Naive thymus-derived CD8-positive, alpha-beta T cell (primary cell): ENCODE measurements at regions not wholly inside any gene's neighbourhood (a gene's known extent, or its start where the extent isn't known, plus 50 kb on each side); places are given as distances from the start of the nearest gene placed in this dataset.
A peak's percentile ranks its signal among the peaks of the same experiment; 100 is the strongest.
"Not testable (repeated sequence)": the region's sequence is repeated elsewhere in the genome, so short reads cannot be mapped to it uniquely, and the experiment has no call there.

Experiments used
- ATAC-seq, 2 donors: fragments of 150-1000 bp; cut with Tn5 transposase in 1 of 2; sonication (Bioruptor Pico), chemical (Tn5 transposase) in 1 of 2; 1 replicate in 1 of 2; 2 replicates in 1 of 2; pipeline ENCODE4 v1.10.0; 2021; ENCODE audit warnings: mild to moderate bottlenecking in 2 of 2, moderate library complexity in 2 of 2
- POLR2A ChIA-PET: fragments of 350-600 bp; sonication (Branson Sonifier 250); formaldehyde crosslinking; loops from one replicate; lab custom pipeline; 2021; ENCODE audit warnings: antibody characterized with exemption; lab: Charles Lee
- DNase-seq, 10 donors: peaks; one replicate each; pipeline versions ENCODE4 v3.0.0 to v3.0.0-alpha.2; 2020 to 2022
- H3K27ac Mint-ChIP-seq, 10 donors: one replicate each; pipeline ENCODE4 v1.8.0; 2020 to 2022; ENCODE audit warnings: mild to moderate bottlenecking in 10 of 10, mixed read lengths in 10 of 10, moderate library complexity in 4 of 10, inconsistent platforms in 1 of 10
- H3K27me3 Mint-ChIP-seq, 5 donors: one replicate each; pipeline ENCODE4 v1.8.0; 2021 to 2022; ENCODE audit warnings: mixed read lengths in 5 of 5
- H3K36me3 Mint-ChIP-seq, 3 donors: one replicate each; pipeline ENCODE4 v1.8.0; 2020 to 2022; ENCODE audit warnings: mixed read lengths in 3 of 3, mild to moderate bottlenecking in 2 of 3, inconsistent platforms in 1 of 3
- H3K4me1 Mint-ChIP-seq, 4 donors: one replicate each; pipeline ENCODE4 v1.8.0; 2021 to 2022; ENCODE audit warnings: mixed read lengths in 4 of 4
- H3K4me3 Mint-ChIP-seq, 10 donors: one replicate each; pipeline ENCODE4 v1.8.0; 2020 to 2022; ENCODE audit warnings: mild to moderate bottlenecking in 10 of 10, mixed read lengths in 10 of 10, moderate library complexity in 6 of 10, inconsistent platforms in 1 of 10
- H3K9me3 Mint-ChIP-seq, 9 donors: one replicate each; pipeline ENCODE4 v1.8.0; 2020 to 2022; ENCODE audit warnings: mixed read lengths in 9 of 9, mild to moderate bottlenecking in 3 of 9, inconsistent platforms in 1 of 9, moderate library complexity in 1 of 9

DNA sequence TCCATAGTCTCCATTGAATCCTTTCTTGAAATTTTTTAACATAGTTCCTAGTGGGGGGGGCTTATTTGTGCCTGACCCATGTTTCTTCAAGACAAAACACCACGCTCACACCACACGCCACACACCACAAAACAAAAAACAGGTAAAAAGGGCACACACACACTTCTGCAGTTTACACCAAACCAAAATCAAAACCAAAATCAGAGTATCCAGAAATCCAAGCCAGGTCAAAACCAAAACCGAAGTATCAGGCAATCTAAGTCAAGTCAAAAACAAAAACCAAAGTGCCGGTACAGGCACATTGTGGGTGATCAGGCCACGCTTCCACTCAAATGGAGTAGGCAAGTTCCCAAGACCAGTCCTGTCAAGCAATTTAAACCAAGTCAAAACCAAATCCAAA is 158.6 kb downstream of the PPIAL4G start:
- ATAC-seq, DNase-seq, H3K4me3 Mint-ChIP-seq, H3K36me3 Mint-ChIP-seq, POLR2A ChIA-PET: not testable (repeated sequence)
- Mint-ChIP-seq H3K4me1 (peaks cover 6 to 17% (median 10%) of the 10 kb centered on the region in 4 donors), H3K27ac (peak overlapping the region in 1 of 10 donors; percentile 53), H3K9me3 (peaks cover 0 to 12% (median 6%) of the 10 kb centered on the region in 9 donors), H3K27me3 (peaks cover 3 to 12% (median 9%) of the 10 kb centered on the region in 5 donors)

DNA sequence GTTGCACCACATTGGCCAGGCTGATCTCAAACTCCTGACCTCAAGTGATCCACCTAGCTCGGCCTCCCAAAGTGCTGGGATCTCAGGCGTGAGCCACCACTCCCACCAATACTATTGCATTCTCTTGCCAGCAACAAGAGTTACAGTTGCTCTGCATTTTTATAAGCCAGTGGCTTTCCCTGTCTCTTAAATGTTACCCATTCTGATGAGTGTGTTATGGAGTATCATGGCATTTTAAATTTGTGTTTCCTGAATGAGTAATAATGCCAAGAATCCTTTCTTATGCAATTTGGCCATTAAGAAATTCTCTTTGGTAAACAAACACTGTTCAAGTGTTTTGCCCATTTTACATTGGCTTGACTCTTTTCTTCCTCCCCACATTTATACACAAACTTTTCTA is 163.0 kb downstream of the PPIAL4G start:
- H3K36me3 Mint-ChIP-seq, H3K9me3 Mint-ChIP-seq, POLR2A ChIA-PET, ATAC-seq, H3K4me3 Mint-ChIP-seq, H3K27me3 Mint-ChIP-seq, DNase-seq: not testable (repeated sequence)
- Mint-ChIP-seq H3K4me1 (peaks cover 10 to 42% (median 28%) of the 10 kb centered on the region in 4 donors), H3K27ac (peak overlapping the region in 1 of 10 donors; percentile 56)

DNA sequence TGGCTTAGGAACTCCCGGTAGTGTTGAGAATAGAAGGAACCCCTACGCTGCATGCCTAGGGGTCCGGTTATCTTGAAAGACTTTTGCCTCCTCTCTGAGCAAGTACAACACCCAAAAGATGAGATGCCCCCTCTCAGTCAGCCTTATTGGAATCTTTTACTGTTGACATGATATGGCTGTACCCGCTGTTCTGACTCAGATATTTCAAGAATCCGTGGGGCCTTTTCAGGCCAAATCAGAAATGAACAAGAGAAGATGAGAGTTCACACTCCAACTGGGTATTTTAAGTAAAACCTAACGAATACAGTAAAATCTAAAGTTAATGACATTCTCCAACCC is 164.2 kb downstream of the PPIAL4G start:
- peaks cover 0 to 6% (median 1%) of the 10 kb centered on the region in 5 donors for H3K27me3 Mint-ChIP-seq
- no peaks in the 10 kb centered on the region for H3K36me3 Mint-ChIP-seq
- POLR2A ChIA-PET: interaction anchor here (0.9 to 1.5 kb wide), 3 partner anchors 9 to 36 kb away, joined by 3 to 12 read pairs (median 3); no protein-coding TSS in a partner anchor
- DNase-seq (no peak), ATAC-seq (peak in 1 of 2 donors; percentile 5)
- peak overlapping the region in 8 of 10 donors; percentile 52 to 92 (median 80) for H3K27ac Mint-ChIP-seq
- H3K4me3 Mint-ChIP-seq: peak overlapping the region; percentile 87 to 98 (median 94)
- H3K9me3 Mint-ChIP-seq: peaks cover 0 to 5% (median 0%) of the 10 kb centered on the region in 9 donors
- peaks cover 10 to 45% (median 28%) of the 10 kb centered on the region in 4 donors for H3K4me1 Mint-ChIP-seq

DNA sequence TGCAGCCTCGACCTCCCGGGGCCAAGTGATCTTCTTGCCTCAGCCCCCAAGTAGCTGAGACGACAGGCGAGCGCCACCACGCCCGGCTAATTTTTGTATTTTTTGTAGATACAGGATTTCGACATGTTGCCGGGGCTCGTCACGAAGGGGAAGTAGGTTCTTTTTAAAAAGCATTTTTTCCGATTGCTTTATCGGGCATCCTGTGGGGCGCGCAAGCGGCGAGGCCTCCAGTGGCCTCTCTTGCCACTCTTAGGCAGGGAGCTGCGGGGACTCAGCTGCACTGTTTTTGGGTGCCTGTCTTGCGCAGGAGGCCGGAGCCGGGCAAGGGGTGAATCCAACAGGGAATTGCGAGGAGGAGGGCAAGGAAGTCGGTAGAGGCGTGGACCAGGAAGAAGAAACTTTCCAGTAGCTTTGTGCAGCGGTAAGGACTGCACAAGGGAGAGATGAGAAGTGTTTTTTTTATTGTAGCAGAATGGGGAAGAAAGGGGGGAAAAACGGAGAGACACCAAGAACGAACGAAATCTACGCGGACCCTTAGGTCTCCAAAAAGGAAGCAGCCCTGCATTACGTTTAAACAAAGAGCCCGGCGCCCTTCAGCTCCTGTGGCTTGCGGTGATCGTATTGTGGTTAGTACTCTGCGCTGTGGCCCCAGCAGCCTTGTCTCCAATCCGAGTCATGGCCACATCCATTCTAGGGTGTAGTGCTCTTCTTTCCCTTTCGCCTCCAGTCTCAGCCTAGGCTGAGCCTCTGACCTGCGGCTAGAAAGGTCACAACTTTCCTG is 164.8 kb downstream of the PPIAL4G start:
- Mint-ChIP-seq H3K36me3 (no peaks in the 10 kb centered on the region), H3K27ac (peak overlapping the region; percentile 27 to 92 (median 74)), H3K27me3 (peaks cover 0 to 6% (median 3%) of the 10 kb centered on the region in 5 donors), H3K9me3 (peaks cover 0 to 5% (median 0%) of the 10 kb centered on the region in 9 donors), H3K4me1 (peaks cover 10 to 45% (median 28%) of the 10 kb centered on the region in 4 donors), H3K4me3 (peak overlapping the region; percentile 87 to 98 (median 94))
- ATAC-seq (peak; percentile 91 to 93), DNase-seq (peak in 9 of 10 donors; percentile 31 to 78 (median 56))
- POLR2A ChIA-PET: interaction anchor here (0.9 to 1.5 kb wide), 5 partner anchors 9 to 42 kb away, joined by 3 to 12 read pairs (median 3); no protein-coding TSS in a partner anchor

DNA sequence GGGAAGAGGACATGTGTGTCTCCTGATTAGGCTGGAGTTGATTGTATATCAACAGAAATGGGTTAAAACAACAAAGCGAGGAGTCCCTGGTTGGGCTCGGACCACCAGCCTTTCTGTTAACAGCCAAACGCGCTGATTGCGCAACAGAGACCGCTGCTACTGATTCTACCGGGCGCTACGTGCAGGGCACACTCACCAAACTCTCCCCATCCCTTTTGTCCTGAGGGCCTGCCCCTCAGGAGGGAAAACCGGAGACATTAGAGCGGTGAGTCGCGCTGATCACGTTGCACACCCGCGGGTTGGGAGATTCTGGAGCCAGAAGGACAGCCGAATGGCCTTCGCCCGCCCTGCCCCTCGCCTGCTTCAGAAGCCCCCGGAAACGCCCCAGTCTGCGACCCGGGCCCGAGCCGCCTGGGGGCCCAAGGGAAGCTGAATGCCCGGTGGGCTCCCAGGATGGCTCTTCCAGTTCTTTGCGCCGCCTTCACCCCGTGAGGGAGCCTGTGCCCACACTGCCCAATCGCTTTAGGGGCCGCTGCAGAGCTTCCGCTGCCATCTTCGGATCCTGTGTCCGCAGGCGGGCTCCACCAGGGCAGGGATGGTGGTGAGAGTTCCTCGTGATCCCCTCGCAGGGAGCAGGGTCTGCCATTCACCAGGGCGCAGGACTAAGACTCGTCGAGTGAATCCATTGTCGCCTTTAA is 165.4 kb upstream of the NBPF11 start:
- Mint-ChIP-seq H3K4me1 (peaks cover 10 to 45% (median 28%) of the 10 kb centered on the region in 4 donors), H3K9me3 (peaks cover 0 to 5% (median 0%) of the 10 kb centered on the region in 9 donors), H3K27me3 (peaks cover 3 to 10% (median 4%) of the 10 kb centered on the region in 5 donors), H3K4me3 (peak overlapping the region; percentile 87 to 98 (median 94)), H3K36me3 (peaks cover 0 to under 1% (median 0%) of the 10 kb centered on the region in 3 donors), H3K27ac (peak overlapping the region in 5 of 10 donors; percentile 52 to 84 (median 72))
- DNase-seq: no peak
- POLR2A ChIA-PET: interaction anchor here (1.1 to 1.5 kb wide), 4 partner anchors 8 to 41 kb away, joined by 3 to 12 read pairs (median 3); no protein-coding TSS in a partner anchor
- ATAC-seq: peak in 1 of 2 donors; percentile 3

GRCh38 chr1:148315071-148315811 is 163.2 kb upstream of the NBPF11 start:
- ATAC-seq: no peak
- peaks cover 0 to 16% (median 10%) of the 10 kb centered on the region in 9 donors for H3K9me3 Mint-ChIP-seq
- H3K27ac Mint-ChIP-seq: no peak overlapping the region
- no peak for DNase-seq
- peaks cover 8 to 30% (median 9%) of the 10 kb centered on the region in 5 donors for H3K27me3 Mint-ChIP-seq
- H3K4me1 Mint-ChIP-seq: peaks cover 12 to 47% (median 36%) of the 10 kb centered on the region in 4 donors
- POLR2A ChIA-PET: no interaction called here
- no peak overlapping the region for H3K4me3 Mint-ChIP-seq
- peaks cover 0 to 15% (median 3%) of the 10 kb centered on the region in 3 donors for H3K36me3 Mint-ChIP-seq

DNA sequence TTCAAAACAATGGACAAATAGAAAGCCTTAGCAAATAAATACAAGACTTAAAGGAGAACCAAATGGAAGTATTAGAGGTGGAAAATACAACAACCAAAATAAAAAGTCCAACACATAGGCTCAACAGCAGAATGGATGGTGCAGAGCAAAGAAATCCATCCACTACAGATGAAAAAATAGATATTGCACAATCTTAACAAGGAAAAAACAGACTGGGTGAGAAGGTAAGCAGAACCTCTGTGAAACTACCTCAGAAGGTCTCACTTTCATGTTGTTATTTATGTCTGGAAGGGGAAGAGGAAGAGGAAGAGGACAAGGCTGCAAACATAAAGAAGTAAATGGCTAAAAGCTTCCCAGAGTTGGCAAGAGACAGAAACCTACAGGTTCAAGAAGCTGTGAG is 158.7 kb upstream of the NBPF11 start:
- POLR2A ChIA-PET: no interaction called here
- Mint-ChIP-seq H3K4me3 (peak overlapping the region in 1 of 10 donors; percentile 5), H3K27ac (peak overlapping the region in 2 of 10 donors; percentile 0 to 54), H3K9me3 (peaks cover 0 to 16% (median 10%) of the 10 kb centered on the region in 9 donors), H3K4me1 (peaks cover 9 to 26% (median 17%) of the 10 kb centered on the region in 4 donors), H3K27me3 (peaks cover 20 to 57% (median 43%) of the 10 kb centered on the region in 5 donors), H3K36me3 (peaks cover 0 to 15% (median 3%) of the 10 kb centered on the region in 3 donors)
- ATAC-seq (no peak), DNase-seq (no peak)

- Mint-ChIP-seq H3K27me3 (peaks cover 20 to 65% (median 48%) of the 10 kb centered on the region in 5 donors), H3K36me3 (peaks cover 0 to 15% (median 3%) of the 10 kb centered on the region in 3 donors), H3K4me1 (peaks cover 9 to 19% (median 15%) of the 10 kb centered on the region in 4 donors), H3K9me3 (peaks cover 0 to 16% (median 10%) of the 10 kb centered on the region in 9 donors), H3K4me3 (no peak overlapping the region), H3K27ac (no peak overlapping the region)
- ATAC-seq (no peak), DNase-seq (no peak)
- POLR2A ChIA-PET: interaction anchor here (1.1 kb wide), 1 partner anchor 8 kb away, joined by 3 read pairs; no protein-coding TSS in a partner anchor
Measured at GRCh38 chr1:148309940-148310500, 157.9 kb upstream of the NBPF11 start.

DNA sequence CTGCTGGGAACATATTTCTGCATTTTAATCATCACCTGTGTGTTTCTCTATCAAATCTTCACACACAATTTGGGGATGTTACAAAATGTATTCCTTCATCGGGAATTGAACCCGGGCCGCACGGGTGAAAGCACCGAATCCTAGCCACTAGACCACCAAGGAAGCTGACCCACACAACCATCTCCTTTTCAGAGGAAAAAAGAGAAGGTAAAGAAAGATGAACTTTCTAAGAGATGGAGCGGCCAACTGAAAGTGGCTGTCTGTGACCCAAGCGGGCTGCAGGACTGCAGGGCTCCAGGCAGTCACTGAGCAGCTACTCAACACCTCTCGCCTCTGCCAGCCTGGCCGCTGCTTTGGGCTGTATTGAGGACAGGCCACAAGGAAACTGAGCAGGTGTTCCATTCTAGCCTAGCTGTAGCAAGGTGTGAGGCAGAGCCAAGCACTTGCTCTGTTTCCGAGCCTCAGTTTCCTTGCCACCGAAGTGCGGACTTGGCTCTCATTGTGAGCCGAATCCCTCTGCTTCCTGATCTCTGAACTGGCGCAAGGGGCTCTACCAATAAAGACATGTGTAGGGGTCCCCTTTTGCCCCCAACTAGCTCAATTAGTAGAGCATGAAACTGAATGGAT is 156.9 kb upstream of the NBPF11 start:
- POLR2A ChIA-PET: interaction anchor here (1.1 kb wide), 1 partner anchor 9 kb away, joined by 3 read pairs; no protein-coding TSS in a partner anchor
- peaks cover 0 to 16% (median 10%) of the 10 kb centered on the region in 9 donors for H3K9me3 Mint-ChIP-seq
- peaks cover 0 to 15% (median 3%) of the 10 kb centered on the region in 3 donors for H3K36me3 Mint-ChIP-seq
- no peak overlapping the region for H3K4me3 Mint-ChIP-seq
- no peak for DNase-seq
- ATAC-seq: no peak
- H3K27me3 Mint-ChIP-seq: peaks cover 22 to 73% (median 50%) of the 10 kb centered on the region in 5 donors
- H3K4me1 Mint-ChIP-seq: peaks cover 11 to 21% (median 17%) of the 10 kb centered on the region in 4 donors
- no peak overlapping the region for H3K27ac Mint-ChIP-seq

DNA sequence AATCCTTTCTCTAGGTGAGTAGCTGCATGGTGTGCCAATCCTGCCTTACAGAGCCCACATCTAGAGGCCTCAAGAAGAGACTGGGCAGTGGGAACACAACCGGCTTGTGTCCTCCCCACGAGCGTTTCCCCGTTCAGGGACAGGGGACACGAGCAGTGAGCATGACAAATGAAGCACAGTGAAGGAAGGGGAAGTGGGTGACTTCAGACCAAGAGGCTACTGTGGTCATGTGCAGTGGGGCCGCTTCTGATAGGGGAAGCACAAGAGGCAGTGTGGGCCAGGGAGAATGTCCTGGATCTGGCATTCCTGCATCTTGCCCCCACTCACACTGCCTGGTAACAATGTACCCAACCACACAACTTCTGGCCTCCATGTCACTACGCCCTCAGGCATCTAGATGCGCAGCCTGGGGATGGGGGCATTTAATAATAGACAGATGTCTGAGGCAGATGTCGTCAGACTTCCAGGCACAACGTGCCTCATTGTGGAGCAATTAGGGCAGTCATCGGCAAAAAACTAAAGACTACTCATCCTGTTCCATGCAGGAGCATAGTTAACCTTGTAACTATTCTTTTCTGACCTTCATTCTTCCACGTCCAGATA is 155.6 kb upstream of the NBPF11 start:
- Mint-ChIP-seq H3K27ac (peak overlapping the region in 1 of 10 donors; percentile 58), H3K4me3 (no peak overlapping the region), H3K36me3 (peaks cover 0 to 15% (median 3%) of the 10 kb centered on the region in 3 donors), H3K4me1 (peaks cover 14 to 28% (median 23%) of the 10 kb centered on the region in 4 donors), H3K9me3 (peaks cover 0 to 16% (median 8%) of the 10 kb centered on the region in 9 donors), H3K27me3 (peaks cover 22 to 75% (median 50%) of the 10 kb centered on the region in 5 donors)
- DNase-seq: peak in 1 of 10 donors; percentile 12
- POLR2A ChIA-PET: no interaction called here
- no peak for ATAC-seq

DNA sequence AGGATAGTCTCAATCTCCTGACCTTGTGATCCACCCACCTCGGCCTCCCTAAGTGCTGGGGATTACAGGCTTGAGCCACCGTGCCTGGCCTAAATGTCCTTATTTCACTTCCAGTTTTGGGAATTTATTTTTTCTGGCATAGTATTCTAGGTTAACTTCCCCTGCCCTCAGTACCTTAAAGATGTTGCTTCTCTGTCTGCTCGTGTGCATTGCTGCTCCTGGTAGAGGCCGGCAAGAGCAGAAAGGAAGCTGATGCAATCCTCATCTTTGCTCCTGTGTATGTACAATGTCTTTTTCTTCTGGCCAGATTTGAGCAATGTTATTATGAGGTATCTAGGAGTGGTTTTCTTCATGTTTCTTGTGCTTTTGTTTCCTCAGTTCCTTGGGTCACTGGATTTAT is 152.9 kb upstream of the NBPF11 start:
- POLR2A ChIA-PET, H3K27ac Mint-ChIP-seq, DNase-seq: not testable (repeated sequence)

More for the DNA sequence above, 152.9 kb upstream of the NBPF11 start:
- H3K36me3 Mint-ChIP-seq, ATAC-seq, H3K4me3 Mint-ChIP-seq, H3K9me3 Mint-ChIP-seq: not testable (repeated sequence)
- H3K4me1 Mint-ChIP-seq: peaks cover 7 to 17% (median 11%) of the 10 kb centered on the region in 4 donors
- H3K27me3 Mint-ChIP-seq: peaks cover 16 to 51% (median 34%) of the 10 kb centered on the region in 5 donors
